Testis (tissue), 2 donors: ENCODE measurements at regions not wholly inside any gene's neighbourhood (a gene's known extent, or its start where the extent isn't known, plus 50 kb on each side); places are given as distances from the start of the nearest gene placed in this dataset.

Source experiments
- POLR2A ChIP-seq: fragments of 450-650 bp; IDR thresholded peaks from one replicate; pipeline ENCODE4 v1.6.1; 2017; ENCODE audit warnings: antibody characterized with exemption, mild to moderate bottlenecking, moderate library complexity
- TF ChIP-seq, protein P1 (sequence below), 3 experiments: fragments of 450-650 bp in 2 of 3; fragments of 200-600 bp in 1 of 3; sonication (generic) in 1 of 3; IDR thresholded peaks; one replicate each; pipeline ENCODE4 v1.5.1; 2016 to 2019; ENCODE audit warnings: antibody characterized with exemption in 3 of 3, mild to moderate bottlenecking in 2 of 3, moderate library complexity in 1 of 3

DNA sequence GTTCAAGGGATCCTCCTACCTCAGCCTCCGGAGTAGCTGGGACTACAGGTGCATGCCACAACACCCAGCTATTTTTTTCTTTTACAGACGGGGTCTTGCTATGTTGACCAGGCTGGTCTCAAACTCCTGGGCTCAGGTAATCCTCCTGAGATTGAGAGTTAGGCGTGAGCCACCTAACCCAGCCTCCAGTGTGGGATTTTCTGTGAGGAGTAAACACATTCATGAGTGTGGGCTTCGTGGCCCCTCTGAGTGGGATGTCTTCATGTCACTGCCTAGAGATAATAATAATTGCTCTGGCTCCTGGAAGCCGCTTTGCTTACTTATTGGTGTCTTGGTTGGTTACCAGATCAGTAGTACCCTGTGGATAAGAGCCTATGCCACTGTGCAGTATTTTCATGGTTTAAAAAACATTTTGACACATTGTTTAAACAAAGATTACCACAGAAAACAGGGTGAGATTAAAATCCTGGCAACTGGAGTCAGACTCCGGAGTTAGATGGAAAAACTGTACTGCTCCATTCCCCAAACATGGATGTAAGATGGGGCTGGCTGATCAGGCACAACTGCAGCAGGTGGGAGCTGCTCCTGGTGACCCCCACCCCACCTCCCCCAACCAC is 159.1 kb upstream of the RAB4A start:
- TF ChIP-seq, protein P1, sequence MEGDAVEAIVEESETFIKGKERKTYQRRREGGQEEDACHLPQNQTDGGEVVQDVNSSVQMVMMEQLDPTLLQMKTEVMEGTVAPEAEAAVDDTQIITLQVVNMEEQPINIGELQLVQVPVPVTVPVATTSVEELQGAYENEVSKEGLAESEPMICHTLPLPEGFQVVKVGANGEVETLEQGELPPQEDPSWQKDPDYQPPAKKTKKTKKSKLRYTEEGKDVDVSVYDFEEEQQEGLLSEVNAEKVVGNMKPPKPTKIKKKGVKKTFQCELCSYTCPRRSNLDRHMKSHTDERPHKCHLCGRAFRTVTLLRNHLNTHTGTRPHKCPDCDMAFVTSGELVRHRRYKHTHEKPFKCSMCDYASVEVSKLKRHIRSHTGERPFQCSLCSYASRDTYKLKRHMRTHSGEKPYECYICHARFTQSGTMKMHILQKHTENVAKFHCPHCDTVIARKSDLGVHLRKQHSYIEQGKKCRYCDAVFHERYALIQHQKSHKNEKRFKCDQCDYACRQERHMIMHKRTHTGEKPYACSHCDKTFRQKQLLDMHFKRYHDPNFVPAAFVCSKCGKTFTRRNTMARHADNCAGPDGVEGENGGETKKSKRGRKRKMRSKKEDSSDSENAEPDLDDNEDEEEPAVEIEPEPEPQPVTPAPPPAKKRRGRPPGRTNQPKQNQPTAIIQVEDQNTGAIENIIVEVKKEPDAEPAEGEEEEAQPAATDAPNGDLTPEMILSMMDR (IDR thresholded peaks at IDR 0.05): no peak
- no peak for TF ChIP-seq POLR2A
